Thoracic aorta (tissue), 2 donors: ENCODE measurements at regions not wholly inside any gene's neighbourhood (a gene's known extent, or its start where the extent isn't known, plus 50 kb on each side); places are given as distances from the start of the nearest gene placed in this dataset.

Experiments used
- ATAC-seq: fragments of 150-250 bp; one replicate; pipeline ENCODE4 v1.8.0; 2017; ENCODE audit warnings: low read depth; ENCODE audit not compliant: insufficient number of reproducible peaks, low FRiP score
- DNase-seq: peaks from one replicate; pipeline ENCODE4 v3.0.0-alpha.2; 2020; ENCODE audit warnings: low spot score
- H3K27ac ChIP-seq, 2 donors: fragments of 200-600 bp; sonication (generic); 1 replicate in 1 of 2; 2 replicates in 1 of 2; pipeline ENCODE4 v1.5.1; 2016; ENCODE audit warnings: mild to moderate bottlenecking in 2 of 2, moderate library complexity in 2 of 2
- H3K27me3 ChIP-seq: fragments of 200-600 bp; sonication (generic); replicated peaks from 2 replicates; pipeline ENCODE4 v1.6.0; 2016; ENCODE audit warnings: mild to moderate bottlenecking; ENCODE audit not compliant: insufficient read depth
- H3K36me3 ChIP-seq: fragments of 200-600 bp; sonication (generic); one replicate; pipeline ENCODE4 v1.5.1; 2016
- H3K4me1 ChIP-seq, 2 donors: fragments of 200-600 bp; sonication (generic); 1 replicate in 1 of 2; 2 replicates in 1 of 2; pipeline versions ENCODE4 v1.5.1 to v1.6.0; 2016; ENCODE audit warnings: low read depth in 2 of 2, mild to moderate bottlenecking in 1 of 2; ENCODE audit not compliant: control insufficient read depth in 1 of 2
- H3K4me3 ChIP-seq: fragments of 200-600 bp; sonication (generic); 2 replicates; pipeline ENCODE4 v1.5.1; 2016; ENCODE audit warnings: mild to moderate bottlenecking
- H3K9me3 ChIP-seq: fragments of 200-600 bp; sonication (generic); 2 replicates; pipeline ENCODE4 v1.5.1; 2016
- CTCF ChIP-seq: fragments of 200-600 bp; sonication (generic); IDR thresholded peaks from one replicate; pipeline ENCODE4 v1.5.1; 2019; ENCODE audit warnings: antibody characterized with exemption

- TF ChIP-seq CTCF, result no peak
- ATAC-seq (no peak), DNase-seq (no peak)
- Histone ChIP-seq H3K4me3 (no peak overlapping the region), H3K36me3 (no peaks in the 10 kb centered on the region), H3K4me1 (no peaks in the 10 kb centered on the region), H3K27me3 (no peaks in the 10 kb centered on the region), H3K9me3 (no peaks in the 10 kb centered on the region), H3K27ac (no peak overlapping the region)
These were observed 137.0 kb upstream of the RET start for GRCh38 chr10:42939685-42940366.

GRCh38 chr10:42940487-42941294 lies 136.2 kb upstream of the RET start:
- no peaks in the 10 kb centered on the region for H3K9me3 ChIP-seq
- TF ChIP-seq CTCF, result no peak
- no peak overlapping the region for H3K27ac ChIP-seq
- H3K27me3 ChIP-seq, result no peaks in the 10 kb centered on the region
- no peaks in the 10 kb centered on the region for H3K4me1 ChIP-seq
- H3K4me3 ChIP-seq, result no peak overlapping the region
- ATAC-seq, result no peak
- no peak for DNase-seq
- no peaks in the 10 kb centered on the region for H3K36me3 ChIP-seq

- no peak for DNase-seq
- Histone ChIP-seq H3K27ac (no peak overlapping the region), H3K36me3 (no peaks in the 10 kb centered on the region), H3K4me1 (no peaks in the 10 kb centered on the region), H3K4me3 (no peak overlapping the region), H3K27me3 (no peaks in the 10 kb centered on the region), H3K9me3 (no peaks in the 10 kb centered on the region)
- no peak for TF ChIP-seq CTCF
- ATAC-seq, result no peak
These were observed 135.6 kb upstream of the RET start for GRCh38 chr10:42941295-42941644.

- Histone ChIP-seq H3K27ac (no peak overlapping the region), H3K9me3 (no peaks in the 10 kb centered on the region), H3K4me3 (no peak overlapping the region), H3K4me1 (no peaks in the 10 kb centered on the region), H3K27me3 (no peaks in the 10 kb centered on the region), H3K36me3 (no peaks in the 10 kb centered on the region)
- no peak for DNase-seq
- no peak for TF ChIP-seq CTCF
- ATAC-seq, result no peak
These were observed 135.1 kb upstream of the RET start for GRCh38 chr10:42941790-42942189.

- no peaks in the 10 kb centered on the region for H3K36me3 ChIP-seq
- H3K4me3 ChIP-seq, result no peak overlapping the region
- DNase-seq, result no peak
- H3K9me3 ChIP-seq, result no peaks in the 10 kb centered on the region
- ATAC-seq, result no peak
- no peak for TF ChIP-seq CTCF
- H3K27me3 ChIP-seq, result no peaks in the 10 kb centered on the region
- no peaks in the 10 kb centered on the region for H3K4me1 ChIP-seq
- H3K27ac ChIP-seq, result no peak overlapping the region
These were observed 134.5 kb upstream of the RET start for GRCh38 chr10:42942279-42942950.
